K562 (cell line): ENCODE measurements at regions not wholly inside any gene's neighbourhood (a gene's known extent, or its start where the extent isn't known, plus 50 kb on each side); places are given as distances from the start of the nearest gene placed in this dataset.
"Not testable (repeated sequence)": the region's sequence is repeated elsewhere in the genome, so short reads cannot be mapped to it uniquely, and the experiment has no call there.

ENCODE experiments used
- ARNT ChIP-seq, 2 experiments: fragments of 450-650 bp; IDR thresholded peaks; 2 replicates each; pipeline ENCODE4 v1.6.1; 2016; ENCODE audit warnings: mild to moderate bottlenecking in 1 of 2
- CBFA2T3 ChIP-seq: fragments of 450-650 bp; IDR thresholded peaks from 2 replicates; pipeline ENCODE4 v1.6.1; 2017
- CBX3 ChIP-seq, 2 experiments: IDR thresholded peaks; 1 replicate in 1 of 2; 2 replicates in 1 of 2; pipeline ENCODE4 v1.6.1; 2012; ENCODE audit warnings: inconsistent platforms in 2 of 2, low read length in 2 of 2, borderline replicate concordance in 1 of 2, control low read depth in 1 of 2
- CC2D1A ChIP-seq: fragments of 450-650 bp; IDR thresholded peaks from 2 replicates; pipeline ENCODE4 v1.6.1; 2017; ENCODE audit warnings: mild to moderate bottlenecking
- CREM ChIP-seq: IDR thresholded peaks from 2 replicates; pipeline ENCODE4 v1.6.1; 2014; ENCODE audit warnings: antibody characterized with exemption, low read depth
- CXXC5 ChIP-seq: fragments of 250-450 bp; sonication (Bioruptor Pico); IDR thresholded peaks from 2 replicates; pipeline ENCODE4 v1.8.0; 2022; ENCODE audit warnings: inconsistent platforms, mild to moderate bottlenecking, moderate library complexity
- EGR1 ChIP-seq: fragments of 450-650 bp; conservative IDR thresholded peaks from 2 replicates; pipeline ENCODE4 v1.6.1; 2017; ENCODE audit warnings: mild to moderate bottlenecking
- EHMT2 ChIP-seq: fragments of 450-650 bp; IDR thresholded peaks from 2 replicates; pipeline ENCODE4 v1.6.1; 2018; ENCODE audit warnings: antibody characterized with exemption
- FOXJ2 ChIP-seq: fragments of 200-800 bp; sonication (Bioruptor generic); IDR thresholded peaks from 2 replicates; pipeline ENCODE4 v1.6.1; 2016; ENCODE audit warnings: missing genetic modification characterization, missing compliant biosample characterization
- JUN ChIP-seq, 2 experiments: sonication (generic) in 1 of 2; formaldehyde crosslinking in 1 of 2; IDR thresholded peaks; 2 replicates each; pipeline versions ENCODE4 v1.6.1 to v1.8.0; 2012 to 2022; ENCODE audit warnings: borderline replicate concordance in 2 of 2, mild to moderate bottlenecking in 2 of 2, improper control_type of control experiment in 1 of 2, low read depth in 1 of 2, low read length in 1 of 2, missing genetic modification reagents in 1 of 2
- L3MBTL2 ChIP-seq: fragments of 450-650 bp; IDR thresholded peaks from 2 replicates; pipeline ENCODE4 v1.6.1; 2016; ENCODE audit warnings: mild to moderate bottlenecking, moderate library complexity
- MNT ChIP-seq, 2 experiments: fragments of 450-650 bp; conservative IDR thresholded peaks; 2 replicates each; pipeline ENCODE4 v1.6.1; 2017; ENCODE audit warnings: mild to moderate bottlenecking in 2 of 2, moderate library complexity in 2 of 2
- MYC ChIP-seq, 2 experiments: fragments of 250-450 bp in 1 of 2; sonication (Bioruptor Pico) in 1 of 2; IDR thresholded peaks; 2 replicates each; pipeline versions ENCODE4 v1.5.1 to v1.6.1; 2012 to 2021; ENCODE audit warnings: low read depth in 2 of 2, borderline replicate concordance in 1 of 2, improper control_type of control experiment in 1 of 2, low read length in 1 of 2, mild to moderate bottlenecking in 1 of 2, moderate library complexity in 1 of 2
- NBN ChIP-seq: fragments of 450-650 bp; IDR thresholded peaks from 2 replicates; pipeline ENCODE4 v1.6.1; 2016; ENCODE audit warnings: low read depth, mild to moderate bottlenecking
- NCOR1 ChIP-seq: fragments of 450-650 bp; IDR thresholded peaks from 2 replicates; pipeline ENCODE4 v1.6.1; 2016; ENCODE audit warnings: mild to moderate bottlenecking, moderate library complexity
- POLR2G ChIP-seq: fragments of 200-400 bp; formaldehyde crosslinking; IDR thresholded peaks from 2 replicates; pipeline ENCODE4 v1.6.1; 2017; ENCODE audit warnings: low read depth, mild to moderate bottlenecking, antibody characterized with exemption, low read length, moderate library complexity
- RBFOX2 ChIP-seq: fragments of 200-400 bp; formaldehyde crosslinking; IDR thresholded peaks from 2 replicates; pipeline ENCODE4 v1.6.1; 2017; ENCODE audit warnings: low read depth, mild to moderate bottlenecking, low read length, moderate library complexity
- RCOR1 ChIP-seq, 2 experiments: IDR thresholded peaks; 2 replicates each; pipeline ENCODE4 v1.6.1; 2012; ENCODE audit warnings: low read depth in 2 of 2, low read length in 2 of 2, borderline replicate concordance in 1 of 2, improper control_type of control experiment in 1 of 2
- SMAD4 ChIP-seq: fragments of 250-450 bp; sonication (Bioruptor Pico); conservative IDR thresholded peaks from 2 replicates; pipeline ENCODE4 v1.8.0; 2021; ENCODE audit warnings: inconsistent platforms, mild to moderate bottlenecking, moderate library complexity
- SMARCA4 ChIP-seq: fragments of 450-650 bp; IDR thresholded peaks from 2 replicates; pipeline ENCODE4 v1.6.1; 2016
- TAF9B ChIP-seq: fragments of 450-650 bp; IDR thresholded peaks from 2 replicates; pipeline ENCODE4 v1.6.1; 2018; ENCODE audit warnings: mild to moderate bottlenecking; ENCODE audit not compliant: partially characterized antibody
- TAL1 ChIP-seq: fragments of 450-650 bp; IDR thresholded peaks from 2 replicates; pipeline ENCODE4 v1.6.1; 2016; ENCODE audit warnings: mild to moderate bottlenecking
- TRIM28 ChIP-seq: fragments of 450-650 bp; IDR thresholded peaks from 2 replicates; pipeline ENCODE4 v1.6.1; 2017
- ZBTB9 ChIP-seq: fragments of 450-650 bp; formaldehyde crosslinking; IDR thresholded peaks from 2 replicates; pipeline ENCODE4 v1.4.0; 2020; ENCODE audit warnings: mild to moderate bottlenecking, moderate library complexity

- TF ChIP-seq NCOR1 (peak; percentile 6), CC2D1A (peak; percentile 91), NBN (0 out of 2 replicates have a peak, but pooled peaks have one; percentile 41), TAF9B (peak; percentile 27), SMAD4 (peak; percentile 33; the same call in 1 of the 2 replicates), CBFA2T3 (peak; percentile 49), TAL1 (peak; percentile 65), RCOR1 (IDR thresholded peaks at IDR 0.05; ENCODE audit: borderline replicate concordance in 1 of 2, low read depth in 2 of 2, low read length in 2 of 2) (peak in 1 of 2 experiments; percentile 67; a peak in 2 of 4 replicates), MYC (IDR thresholded peaks at IDR 0.05; ENCODE audit: low read depth, low read length) (0 out of 2 replicates have a peak, but pooled peaks have one; percentile 11), POLR2G (0 out of 2 replicates have a peak, but pooled peaks have one; percentile 23), MNT (conservative IDR thresholded peaks at IDR 0.05) (0 out of 4 replicates have a peak, but pooled peaks of 1 of the 2 experiments have one; percentile 19), CXXC5 (peak; percentile 15; the same call in 1 of the 2 replicates), RBFOX2 (peak; percentile 65), CREM (peak; percentile 25; the same call in 1 of the 2 replicates), L3MBTL2 (peak; percentile 36; the same call in 1 of the 2 replicates), JUN (IDR thresholded peaks at IDR 0.05; ENCODE audit: borderline replicate concordance, low read depth, low read length) (0 out of 2 replicates have a peak, but pooled peaks have one; percentile 19), SMARCA4 (peak; percentile 9; the same call in 1 of the 2 replicates), EHMT2 (0 out of 2 replicates have a peak, but pooled peaks have one; percentile 34), FOXJ2 (tag) (peak; percentile 70), ZBTB9 (CRISPR knock-in tag) (0 out of 2 replicates have a peak, but pooled peaks have one; percentile 29), CBX3 (IDR thresholded peaks at IDR 0.05; ENCODE audit: borderline replicate concordance in 1 of 2, low read length in 2 of 2) (peak in 1 of 2 experiments; percentile 64; a peak in 1 of 3 replicates), ARNT (IDR thresholded peaks at IDR 0.05) (peak in 1 of 2 experiments; percentile 47; a peak in 1 of 4 replicates), TRIM28 (peak; percentile 94), EGR1 (peak; percentile 87)
- TF ChIP-seq MYC (CRISPR knock-in tag; IDR thresholded peaks at IDR 0.05; ENCODE audit: borderline replicate concordance, low read depth); JUN (CRISPR knock-in tag; IDR thresholded peaks at IDR 0.05; ENCODE audit: borderline replicate concordance): not testable (repeated sequence)
These were observed 124.7 kb downstream of the ART5 start (continued) for GRCh38 chr11:3516934-3517567.
